Bronchial epithelial cell (primary cell): ENCODE measurements at regions not wholly inside any gene's neighbourhood (a gene's known extent, or its start where the extent isn't known, plus 50 kb on each side); places are given as distances from the start of the nearest gene placed in this dataset.

Source experiments
- DNase-seq: peaks from one replicate; pipeline ENCODE4 v3.0.0-alpha.2; 2010; ENCODE audit warnings: low read depth
- FAIRE-seq: peaks from 2 replicates; lab custom pipeline; 2011; peaks lifted over from hg19 to GRCh38; lab: Jason Lieb, UNC
- H3K27me3 ChIP-seq: 2 replicates; pipeline ENCODE4 v1.5.1; 2011; ENCODE audit warnings: low read length; ENCODE audit not compliant: control insufficient read depth, insufficient read depth
- H3K36me3 ChIP-seq: 2 replicates; pipeline ENCODE4 v1.5.1; 2011; ENCODE audit warnings: low read length; ENCODE audit not compliant: control insufficient read depth, insufficient read depth
- H3K4me3 ChIP-seq: 2 replicates; pipeline ENCODE4 v1.5.1; 2011; ENCODE audit warnings: mild to moderate bottlenecking, low read depth, low read length, control low read depth
- CTCF ChIP-seq: IDR thresholded peaks from 2 replicates; pipeline ENCODE4 v1.5.1; 2011; ENCODE audit warnings: mild to moderate bottlenecking, moderate library complexity, low read length, control low read depth, inconsistent platforms; ENCODE audit not compliant: insufficient read depth, severe bottlenecking

- FAIRE-seq (peak; percentile 28), DNase-seq (no peak)
- Histone ChIP-seq H3K4me3 (no peak overlapping the region), H3K27me3 (no peaks in the 10 kb centered on the region), H3K36me3 (no peaks in the 10 kb centered on the region)
- TF ChIP-seq CTCF = no peak
Measured at GRCh38 chr1:30014031-30014430, 709.4 kb downstream of the MATN1 start.

GRCh38 chr1:30012455-30013440 lies 710.6 kb downstream of the MATN1 start:
- Histone ChIP-seq H3K27me3 (no peaks in the 10 kb centered on the region), H3K36me3 (no peaks in the 10 kb centered on the region), H3K4me3 (no peak overlapping the region)
- DNase-seq = no peak
- no peak for TF ChIP-seq CTCF
- no peak for FAIRE-seq

- DNase-seq (no peak), FAIRE-seq (no peak)
- H3K4me3 ChIP-seq = no peak overlapping the region
- TF ChIP-seq CTCF = no peak
- no peaks in the 10 kb centered on the region for H3K27me3 ChIP-seq
- no peaks in the 10 kb centered on the region for H3K36me3 ChIP-seq
Measured at GRCh38 chr1:30011970-30012369, 711.4 kb downstream of the MATN1 start.

- DNase-seq (no peak), FAIRE-seq (no peak)
- no peaks in the 10 kb centered on the region for H3K27me3 ChIP-seq
- no peaks in the 10 kb centered on the region for H3K36me3 ChIP-seq
- H3K4me3 ChIP-seq = no peak overlapping the region
- no peak for TF ChIP-seq CTCF
Measured at GRCh38 chr1:30010506-30011106, 712.8 kb downstream of the MATN1 start.

- TF ChIP-seq CTCF = no peak
- H3K36me3 ChIP-seq = no peaks in the 10 kb centered on the region
- H3K4me3 ChIP-seq = no peak overlapping the region
- DNase-seq (no peak), FAIRE-seq (no peak)
- H3K27me3 ChIP-seq = no peaks in the 10 kb centered on the region
Measured at GRCh38 chr1:30009720-30010119, 713.7 kb downstream of the MATN1 start.
